Left kidney (tissue), 1 donor: ENCODE measurements at regions not wholly inside any gene's neighbourhood (a gene's known extent, or its start where the extent isn't known, plus 50 kb on each side); places are given as distances from the start of the nearest gene placed in this dataset.

ENCODE experiments used
- DNase-seq: peaks from one replicate; pipeline ENCODE4 v3.0.0-alpha.2; 2013

- DNase-seq: no peak
Measured at GRCh38 chr3:157581371-157581770, 78.2 kb upstream of the VEPH1 start.

- DNase-seq: no peak
Measured at GRCh38 chr3:157578181-157578580, 75.0 kb upstream of the VEPH1 start.

GRCh38 chr3:157574531-157574930 lies 71.3 kb upstream of the VEPH1 start:
- DNase-seq: no peak

- DNase-seq: no peak
Measured at GRCh38 chr3:157573780-157574378, 70.7 kb upstream of the VEPH1 start.

GRCh38 chr3:157573281-157573680 lies 70.1 kb upstream of the VEPH1 start:
- no peak for DNase-seq

GRCh38 chr3:157572559-157573270 lies 69.5 kb upstream of the VEPH1 start:
- DNase-seq: peak; percentile 47

- no peak for DNase-seq
Measured at GRCh38 chr3:157566596-157566995, 63.4 kb upstream of the VEPH1 start.

- no peak for DNase-seq
Measured at GRCh38 chr3:157559401-157559800, 56.2 kb upstream of the VEPH1 start.
